ENCODE measurements at regions not wholly inside any gene's neighbourhood (a gene's known extent, or its start where the extent isn't known, plus 50 kb on each side); places are given as distances from the start of the nearest gene placed in this dataset.

- Histone ChIP-seq H3K9me3 (no peaks in the 10 kb centered on the region), H3K27ac (no peak overlapping the region), H3K27me3 (no peaks in the 10 kb centered on the region), H3K4me3 (no peak overlapping the region), H3K36me3 (no peaks in the 10 kb centered on the region), H3K4me1 (no peaks in the 10 kb centered on the region)
- DNase-seq (no peak), ATAC-seq (no peak)
- WGBS, 2 donors, result 86 to 89% methylated on average over 2 of the region's 2 CpGs
- intact Hi-C loops (cut with DNase I), result no loop called here
- TF ChIP-seq, protein P1, sequence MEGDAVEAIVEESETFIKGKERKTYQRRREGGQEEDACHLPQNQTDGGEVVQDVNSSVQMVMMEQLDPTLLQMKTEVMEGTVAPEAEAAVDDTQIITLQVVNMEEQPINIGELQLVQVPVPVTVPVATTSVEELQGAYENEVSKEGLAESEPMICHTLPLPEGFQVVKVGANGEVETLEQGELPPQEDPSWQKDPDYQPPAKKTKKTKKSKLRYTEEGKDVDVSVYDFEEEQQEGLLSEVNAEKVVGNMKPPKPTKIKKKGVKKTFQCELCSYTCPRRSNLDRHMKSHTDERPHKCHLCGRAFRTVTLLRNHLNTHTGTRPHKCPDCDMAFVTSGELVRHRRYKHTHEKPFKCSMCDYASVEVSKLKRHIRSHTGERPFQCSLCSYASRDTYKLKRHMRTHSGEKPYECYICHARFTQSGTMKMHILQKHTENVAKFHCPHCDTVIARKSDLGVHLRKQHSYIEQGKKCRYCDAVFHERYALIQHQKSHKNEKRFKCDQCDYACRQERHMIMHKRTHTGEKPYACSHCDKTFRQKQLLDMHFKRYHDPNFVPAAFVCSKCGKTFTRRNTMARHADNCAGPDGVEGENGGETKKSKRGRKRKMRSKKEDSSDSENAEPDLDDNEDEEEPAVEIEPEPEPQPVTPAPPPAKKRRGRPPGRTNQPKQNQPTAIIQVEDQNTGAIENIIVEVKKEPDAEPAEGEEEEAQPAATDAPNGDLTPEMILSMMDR (IDR thresholded peaks at IDR 0.05), result no peak
Observed at GRCh38 chr14:54282849-54283248, 114.0 kb upstream of the CDKN3 start.

- H3K4me1 ChIP-seq, result no peaks in the 10 kb centered on the region
- TF ChIP-seq, protein P1 (IDR thresholded peaks at IDR 0.05), result no peak
- no peaks in the 10 kb centered on the region for H3K36me3 ChIP-seq
- 90 to 92% methylated on average over 6 of the region's 6 CpGs for WGBS, 2 donors
- no peak overlapping the region for H3K4me3 ChIP-seq
- no peaks in the 10 kb centered on the region for H3K9me3 ChIP-seq
- no peaks in the 10 kb centered on the region for H3K27me3 ChIP-seq
- no peak overlapping the region for H3K27ac ChIP-seq
- ATAC-seq (no peak), DNase-seq (no peak)
- intact Hi-C loops (cut with DNase I), result no loop called here
Observed at GRCh38 chr14:54285030-54285429, 111.8 kb upstream of the CDKN3 start.

GRCh38 chr14:54291491-54292191, 105.2 kb upstream of the CDKN3 start:
- intact Hi-C loops (cut with DNase I), result no loop called here
- Histone ChIP-seq H3K27me3 (no peaks in the 10 kb centered on the region), H3K4me3 (no peak overlapping the region), H3K27ac (peak overlapping the region in 5 of 10 donors; percentile 2 to 70 (median 31)), H3K9me3 (peaks cover 0 to 3% (median 0%) of the 10 kb centered on the region in 11 donors), H3K4me1 (peaks cover 0 to 11% (median 8%) of the 10 kb centered on the region in 9 donors), H3K36me3 (no peaks in the 10 kb centered on the region)
- WGBS, 2 donors, result 17 to 19% methylated on average over 11 of the region's 11 CpGs
- ATAC-seq (peak in 6 of 8 donors; percentile 55 to 94 (median 74)), DNase-seq (peak; percentile 18 to 22)
- TF ChIP-seq, protein P1 (IDR thresholded peaks at IDR 0.05), result no peak

DNA sequence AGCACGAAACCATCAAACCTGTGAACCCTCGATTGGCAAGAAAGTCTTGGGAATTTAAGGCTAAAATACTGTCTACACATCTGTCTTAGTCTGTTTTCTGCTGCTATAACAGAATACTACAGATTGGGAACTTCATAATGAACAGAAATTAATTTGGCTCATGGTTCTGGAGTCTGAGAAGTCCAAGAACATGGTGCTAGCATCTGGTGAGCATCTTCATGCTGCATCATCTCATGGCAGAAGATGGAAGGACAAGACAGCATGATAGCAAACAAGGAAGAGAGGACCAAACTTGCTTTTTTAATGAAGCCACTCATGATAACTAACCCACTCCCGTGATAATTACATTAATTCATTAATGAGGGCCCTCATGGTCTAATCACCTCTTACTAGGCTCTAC, 102.0 kb upstream of the CDKN3 start:
- ATAC-seq (no peak), DNase-seq (no peak)
- intact Hi-C loops (cut with DNase I), result no loop called here
- Histone ChIP-seq H3K4me3 (no peak overlapping the region), H3K27ac (no peak overlapping the region), H3K27me3 (peaks cover 0 to 12% (median 5%) of the 10 kb centered on the region in 7 donors), H3K36me3 (no peaks in the 10 kb centered on the region), H3K4me1 (peaks cover 0 to 11% (median 8%) of the 10 kb centered on the region in 9 donors), H3K9me3 (peaks cover 0 to 3% (median 0%) of the 10 kb centered on the region in 11 donors)
- 93 to 94% methylated on average over 3 of the region's 3 CpGs for WGBS, 2 donors
- TF ChIP-seq, protein P1 (IDR thresholded peaks at IDR 0.05), result no peak

All from heart right ventricle (tissue), 16 donors.